Activated CD4-positive, alpha-beta T cell treated with anti-CD3 and anti-CD28 coated beads, Interleukin-2, Interleukin-4, amounts not matched to agents 100 ng/mL and 50 ng/mL, durations not matched to agents 16 hours and 8 hours (primary cell): ENCODE measurements at regions not wholly inside any gene's neighbourhood (a gene's known extent, or its start where the extent isn't known, plus 50 kb on each side); places are given as distances from the start of the nearest gene placed in this dataset.

Source experiments
- DNase-seq: peaks from one replicate; pipeline ENCODE4 v3.0.0-alpha.2; 2020; ENCODE audit warnings: low spot score

DNA sequence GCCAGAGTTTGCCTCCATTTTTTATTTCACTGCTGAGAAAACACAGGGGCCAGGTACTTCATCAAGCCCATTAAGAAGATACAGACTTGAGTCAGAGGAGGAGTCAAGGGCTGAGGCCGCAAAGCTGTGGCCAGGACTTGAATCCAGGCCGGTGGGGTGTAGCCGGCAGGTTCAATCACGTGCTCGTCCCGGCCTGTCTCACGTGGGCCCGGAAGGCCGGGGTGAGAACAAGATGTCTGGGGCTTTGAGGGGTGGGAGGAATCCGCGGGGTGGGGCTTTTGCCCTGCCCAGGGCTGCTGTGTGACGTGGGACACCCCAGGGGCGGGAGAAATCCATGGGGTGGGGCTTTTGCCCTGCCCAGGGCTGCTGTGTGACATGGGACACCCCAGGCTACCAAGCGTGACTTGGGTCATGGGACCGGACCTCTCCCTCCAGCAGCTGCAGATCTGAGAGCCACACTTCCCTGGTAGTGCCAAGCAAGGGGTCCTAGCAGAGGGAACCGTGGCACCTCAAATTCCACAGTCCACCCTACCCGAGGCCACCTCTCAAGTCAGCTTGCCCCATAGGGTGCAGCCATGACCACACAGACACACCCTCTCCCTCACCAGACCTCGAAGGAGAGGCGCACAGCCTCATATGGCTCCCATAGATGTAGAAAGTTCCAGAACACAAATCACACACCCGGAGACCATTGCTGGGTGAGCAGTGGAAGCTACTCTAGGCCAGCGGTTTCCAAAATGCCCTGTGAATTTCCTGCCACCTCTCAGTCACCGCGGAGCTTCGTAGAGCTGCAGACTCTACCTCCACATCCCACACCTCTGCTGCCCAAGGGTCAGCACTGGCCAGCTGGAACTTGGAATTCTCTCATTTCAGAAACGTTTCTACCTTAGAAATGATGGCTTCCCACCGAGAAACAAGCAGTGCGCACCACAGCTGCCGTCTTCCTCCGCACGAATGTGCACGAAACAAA, 156.1 kb downstream of the DLL1 start:
- DNase-seq: no peak

DNA sequence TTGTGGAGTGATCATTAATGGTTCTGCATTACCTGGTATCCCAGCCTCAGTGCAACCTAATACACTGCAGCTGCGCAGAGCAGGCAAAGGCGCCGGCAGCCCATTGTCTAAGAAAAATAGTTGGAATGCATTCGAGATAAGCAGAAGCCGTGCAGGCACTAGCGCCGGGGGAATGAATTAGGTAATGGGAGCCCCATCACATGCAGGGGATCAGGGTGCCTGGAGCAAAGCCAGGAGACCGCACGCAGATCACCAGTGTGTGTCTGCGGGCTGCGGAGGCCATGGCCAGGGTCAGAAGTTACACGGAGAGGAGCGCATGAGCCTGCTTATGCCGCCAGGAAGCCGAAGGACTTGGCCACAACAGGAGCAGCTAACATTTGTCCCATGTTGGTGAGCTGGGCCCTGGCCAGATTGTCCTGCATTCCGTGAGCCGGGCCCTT, 156.8 kb downstream of the DLL1 start:
- DNase-seq: no peak

DNA sequence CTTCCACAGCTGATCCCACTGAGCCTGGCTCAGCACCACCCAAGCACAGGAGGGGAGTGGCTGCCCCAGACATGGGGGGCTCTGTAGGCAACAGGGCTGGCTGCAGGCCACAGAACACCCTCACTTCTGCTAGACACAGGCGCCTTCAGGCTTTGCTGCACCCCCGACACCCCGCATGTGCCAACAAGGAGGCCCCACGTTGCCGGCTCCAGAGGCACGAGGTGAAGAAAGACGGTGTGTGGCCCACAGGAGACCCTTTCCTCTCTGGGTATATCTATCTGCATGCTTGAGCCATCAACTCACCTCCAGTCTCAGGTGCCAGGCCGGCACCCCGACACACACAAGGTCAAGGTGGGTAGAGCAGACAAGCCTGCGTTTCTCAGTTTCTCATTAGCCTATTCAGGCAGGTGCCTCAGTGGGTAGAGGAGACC, 158.3 kb downstream of the DLL1 start:
- no peak for DNase-seq

DNA sequence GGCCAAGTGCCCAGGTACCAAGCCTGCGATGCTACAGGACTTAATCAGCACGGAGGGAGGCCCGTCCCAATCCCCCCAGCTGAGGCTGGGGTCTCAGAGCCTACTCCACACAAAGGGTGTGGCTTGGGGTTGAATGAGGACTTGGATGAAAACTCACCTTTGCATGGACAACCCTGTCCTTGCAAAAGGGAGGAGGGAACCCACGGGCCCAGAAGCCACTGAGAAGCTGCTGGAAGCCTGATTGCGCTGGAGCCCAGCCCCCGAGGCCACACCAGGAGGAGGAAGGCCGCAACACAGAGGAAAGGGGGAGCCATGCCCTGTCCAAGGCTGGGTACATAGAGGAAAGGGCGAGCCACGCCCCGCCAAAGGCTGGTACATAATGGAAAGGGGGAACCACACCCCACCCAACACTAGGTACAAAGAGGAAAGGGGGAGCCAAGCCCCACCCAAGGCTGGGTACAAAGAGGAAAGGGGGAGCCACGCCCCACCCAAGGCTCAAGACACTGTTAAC, 158.8 kb downstream of the DLL1 start:
- no peak for DNase-seq

DNA sequence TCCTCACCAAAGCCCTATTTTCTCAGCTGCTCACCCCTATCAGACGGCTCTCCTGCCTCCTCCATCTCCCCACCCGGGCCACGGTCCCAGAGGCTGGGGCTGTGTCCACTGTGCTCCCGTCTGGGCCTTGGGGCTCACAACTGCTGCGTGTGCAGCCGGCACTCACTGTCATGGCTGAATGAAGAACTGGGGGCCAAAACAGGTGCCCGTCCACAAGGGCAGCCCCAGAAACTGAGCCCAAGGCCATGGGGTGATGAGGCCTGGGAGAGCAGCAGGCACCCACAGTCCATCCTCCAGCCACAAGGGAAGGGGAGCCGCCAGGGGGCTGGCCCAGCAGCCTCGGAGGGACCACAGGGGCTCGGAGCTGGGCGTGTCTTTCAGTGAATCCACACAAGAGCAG, 159.5 kb downstream of the DLL1 start:
- DNase-seq: no peak

DNA sequence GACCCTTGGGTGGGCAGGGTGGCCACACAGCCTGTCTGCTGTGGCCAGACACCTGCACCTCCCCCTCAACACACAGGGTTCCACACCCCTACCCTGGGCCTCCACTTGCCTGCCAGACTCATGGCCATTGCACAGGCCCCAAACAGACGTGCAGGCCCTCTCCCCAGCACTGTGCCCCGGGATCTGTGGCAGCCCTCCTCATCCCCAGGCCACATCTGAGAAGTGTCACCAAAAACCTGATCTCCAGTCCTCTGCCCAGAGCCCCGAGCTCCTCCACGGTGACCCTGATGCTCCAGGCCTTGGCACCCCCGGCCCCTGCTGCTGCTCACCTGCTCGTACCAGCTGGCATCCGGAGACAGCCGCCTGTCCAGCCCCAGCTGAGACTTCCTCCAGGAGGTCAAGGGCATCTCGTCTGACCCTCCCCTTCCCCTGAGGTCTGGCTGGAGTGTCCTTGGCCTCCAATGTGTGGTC, 160.1 kb downstream of the DLL1 start:
- DNase-seq: no peak

DNA sequence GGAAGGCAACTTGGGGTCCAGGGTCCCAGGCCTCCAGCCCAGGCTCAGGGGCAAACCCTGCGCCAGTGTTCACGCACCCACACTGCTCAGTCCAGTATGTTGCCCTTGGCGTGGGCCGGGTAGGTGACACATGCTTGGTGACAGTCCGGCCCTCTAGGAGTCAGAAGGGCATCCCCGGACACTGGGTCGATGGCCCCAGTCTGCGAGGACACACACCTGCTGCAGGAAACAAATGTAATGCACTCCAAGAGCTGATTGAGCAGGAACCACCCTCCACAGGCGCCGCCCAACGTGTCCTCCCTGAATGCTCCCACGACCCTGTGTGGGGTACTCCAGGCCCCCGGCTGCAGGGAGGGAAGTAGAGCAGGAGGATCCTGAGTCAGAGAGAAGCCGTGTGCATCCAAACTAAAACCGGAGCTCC, 160.7 kb downstream of the DLL1 start:
- DNase-seq: no peak

DNA sequence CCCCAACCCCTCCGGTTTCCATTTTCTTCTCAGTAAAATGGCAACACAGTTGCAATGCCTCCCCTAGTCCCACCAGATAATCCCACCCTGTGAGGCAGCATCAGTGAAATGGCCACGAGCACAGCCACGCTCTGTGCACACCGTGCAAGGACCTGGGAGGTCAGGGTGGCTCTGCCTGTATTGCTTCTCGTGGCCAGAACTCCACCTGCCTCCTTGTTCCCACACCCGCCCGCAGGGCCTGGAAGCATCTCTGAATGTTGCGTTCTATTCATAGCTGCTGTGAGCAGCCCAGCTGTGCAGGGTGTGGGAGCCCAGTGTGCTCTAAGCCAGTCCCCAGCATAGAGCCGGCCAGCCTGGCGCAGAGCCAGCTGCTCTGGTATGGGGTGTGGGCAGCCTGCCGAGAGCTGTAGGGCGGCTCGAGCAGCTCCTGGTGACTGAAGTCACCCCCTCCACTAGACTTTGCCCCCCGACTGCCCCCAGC, 161.1 kb downstream of the DLL1 start:
- DNase-seq: no peak

DNA sequence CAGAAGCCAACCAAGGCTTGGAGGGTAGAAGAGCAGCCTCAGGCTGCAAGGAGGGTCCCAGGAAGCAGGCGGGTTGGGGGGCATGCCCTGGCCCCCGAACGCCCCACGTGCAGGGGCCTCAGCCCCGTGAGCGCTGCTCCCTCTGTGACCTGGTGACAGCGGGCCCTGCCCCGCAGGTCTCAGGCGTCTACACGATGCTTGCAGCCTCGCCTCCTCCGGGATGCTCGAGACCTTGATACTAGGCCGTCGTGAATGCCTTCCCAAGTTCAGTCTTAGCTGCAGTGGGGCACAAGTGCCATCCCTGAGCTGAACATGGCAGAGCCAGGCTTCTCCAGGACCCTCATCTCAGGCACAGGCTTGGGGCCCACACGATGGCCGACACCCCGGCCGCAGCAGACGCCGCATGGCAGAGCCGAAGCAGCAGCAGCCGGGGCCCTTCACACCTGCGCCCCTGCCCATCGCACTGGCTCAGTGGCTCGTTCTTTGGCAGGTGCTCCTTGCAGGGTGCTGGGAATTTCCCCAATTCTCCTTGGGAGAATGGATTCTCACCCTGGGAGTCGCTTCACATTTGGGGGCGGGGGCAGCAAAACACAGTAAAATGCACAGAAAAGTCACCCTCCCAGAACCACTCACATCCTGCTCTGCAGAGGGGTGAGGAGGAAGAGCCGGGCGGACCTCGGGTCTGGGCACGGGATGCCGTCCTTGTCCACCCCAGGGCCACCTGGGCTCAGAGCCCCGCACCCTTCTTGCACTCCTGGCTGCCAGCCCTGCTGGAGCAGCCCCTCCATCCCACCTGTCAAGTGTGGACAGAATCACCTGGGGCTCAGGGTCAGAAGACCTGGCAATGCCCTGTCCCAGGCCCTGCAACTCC, 161.8 kb downstream of the DLL1 start:
- DNase-seq: no peak

DNA sequence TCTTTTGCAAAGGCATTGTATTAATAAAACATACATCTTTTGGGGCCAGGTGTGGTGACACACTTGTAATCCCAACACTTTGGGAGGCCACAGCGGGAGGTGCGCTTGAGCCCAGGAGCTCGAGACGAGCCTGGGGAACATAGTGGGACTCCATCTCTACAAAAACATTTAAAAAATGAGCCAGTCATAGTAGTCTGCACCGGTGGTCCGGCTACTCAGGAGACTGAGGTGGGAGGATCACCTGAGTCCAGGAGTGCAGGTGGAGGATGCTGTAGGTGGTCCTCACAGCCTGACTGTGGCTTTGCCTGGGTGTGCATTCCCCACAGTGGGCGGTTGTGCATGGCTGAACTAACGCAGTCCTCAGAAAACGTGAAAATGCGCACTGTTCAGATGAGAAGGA, 162.5 kb downstream of the DLL1 start:
- DNase-seq: no peak

DNA sequence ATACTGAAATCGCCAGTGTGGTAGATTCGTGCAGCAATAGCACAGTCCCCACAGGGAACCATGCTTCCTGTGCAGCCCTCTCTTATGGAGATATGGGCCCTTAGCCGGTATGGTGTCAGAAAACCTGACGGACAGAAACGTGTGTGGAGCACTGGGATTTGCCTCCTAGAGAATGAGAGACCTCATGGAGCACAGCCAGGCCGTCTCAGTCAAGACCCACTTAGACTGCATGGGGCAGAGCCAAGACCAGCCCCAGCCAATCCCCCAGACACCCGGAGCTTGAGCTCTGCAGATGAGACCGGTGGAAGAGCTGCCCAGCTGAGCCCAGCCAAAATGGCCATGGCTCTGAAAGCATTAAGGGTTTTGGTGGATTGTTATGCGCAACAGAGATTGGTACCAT, 163.7 kb downstream of the DLL1 start:
- DNase-seq: no peak

DNA sequence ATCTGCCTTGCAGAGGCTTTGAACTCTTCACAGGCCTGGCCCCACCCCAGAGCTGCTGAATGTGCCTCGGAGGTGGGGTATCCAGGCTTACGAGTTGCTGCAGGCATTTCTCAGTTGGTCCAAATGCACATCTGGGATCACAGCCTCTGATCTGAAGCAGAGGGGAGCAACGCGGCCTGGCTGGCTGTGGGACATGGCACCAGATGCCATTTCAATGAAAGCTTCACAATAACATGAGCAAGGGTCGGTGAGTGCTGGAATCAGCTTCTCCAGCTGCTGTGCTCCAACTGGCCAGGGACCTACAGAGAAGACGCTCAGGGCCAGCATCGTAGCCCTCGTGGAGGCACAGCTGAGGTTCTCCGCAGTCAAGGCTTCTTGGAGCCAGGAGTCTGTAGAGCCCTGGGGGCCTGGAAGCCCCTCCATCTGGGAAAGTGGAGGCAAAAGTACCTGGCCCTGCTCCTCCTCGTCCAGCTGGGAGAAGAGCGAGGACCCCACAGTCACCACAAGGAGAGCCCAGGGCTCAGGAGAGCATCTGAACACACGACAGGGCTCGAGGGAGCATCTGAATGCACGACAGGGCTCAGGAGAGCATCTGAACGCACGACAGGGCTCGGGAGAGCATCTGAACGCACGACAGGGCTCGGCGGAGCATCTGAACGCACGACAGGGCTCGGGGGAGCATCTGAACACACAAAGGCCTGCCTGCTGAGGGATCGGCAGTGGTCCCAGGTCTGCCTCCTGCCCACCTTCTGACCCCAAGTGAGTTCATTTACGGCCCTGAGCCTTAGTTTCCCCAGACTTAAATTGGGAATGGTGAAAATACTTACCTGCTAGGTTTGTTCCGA, 165.2 kb downstream of the DLL1 start:
- DNase-seq: no peak

DNA sequence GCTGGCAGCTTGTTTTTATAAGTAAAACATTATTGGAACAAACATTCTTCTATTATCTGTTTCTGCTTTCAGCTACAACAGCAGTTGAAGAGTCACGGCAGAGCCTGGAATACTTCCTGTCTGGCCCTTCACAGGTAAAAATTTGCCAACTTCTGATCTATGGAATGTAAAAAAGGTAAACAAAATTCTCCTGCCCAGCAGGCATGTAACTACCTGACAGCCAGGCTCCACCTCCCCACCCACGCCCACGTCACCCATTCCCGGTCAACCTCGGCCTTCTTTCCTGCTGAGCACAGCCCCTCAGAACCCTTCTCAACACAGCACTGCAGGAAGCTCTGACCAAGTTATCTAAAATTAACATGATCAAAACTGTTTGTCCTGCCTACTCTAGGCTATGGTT, 166.0 kb downstream of the DLL1 start:
- no peak for DNase-seq

DNA sequence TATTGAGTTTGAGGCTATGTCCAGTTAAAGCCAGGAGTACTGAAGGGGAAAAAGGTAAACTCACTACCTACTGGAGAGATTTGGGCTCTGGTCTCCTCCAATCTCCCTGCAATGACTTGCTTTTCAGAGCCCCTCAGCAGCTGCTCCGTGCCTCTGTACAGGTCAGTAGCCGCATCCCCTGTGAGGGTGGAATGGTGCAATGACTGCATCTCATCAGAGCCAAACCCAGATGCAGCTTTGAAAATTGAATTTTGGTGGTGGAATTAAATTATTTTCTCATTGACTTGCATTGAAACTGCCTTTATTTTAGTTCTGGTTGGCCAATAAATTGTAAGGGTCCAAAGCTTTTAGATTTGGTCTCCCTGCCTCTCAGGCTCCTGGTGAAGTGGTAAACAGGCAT, 166.7 kb downstream of the DLL1 start:
- no peak for DNase-seq

DNA sequence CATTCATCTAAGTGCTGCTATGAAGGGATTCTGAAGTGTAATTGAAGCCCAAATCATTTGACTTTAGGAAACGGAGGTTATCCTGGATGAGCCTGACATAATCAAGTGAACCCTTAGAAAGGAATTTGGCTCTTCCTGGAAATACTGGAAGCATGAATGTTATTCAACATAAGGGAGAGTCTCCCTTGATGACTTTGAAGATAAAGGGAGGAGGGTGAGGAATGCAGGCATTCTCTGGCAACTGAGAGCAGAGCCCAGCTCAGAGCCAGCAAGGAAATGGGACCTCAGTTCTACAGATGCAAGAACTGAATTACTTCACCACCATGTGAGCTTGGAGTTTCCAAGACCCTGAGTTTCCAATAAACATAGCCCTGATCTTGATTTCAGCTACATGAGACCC, 168.2 kb downstream of the DLL1 start:
- DNase-seq: no peak

DNA sequence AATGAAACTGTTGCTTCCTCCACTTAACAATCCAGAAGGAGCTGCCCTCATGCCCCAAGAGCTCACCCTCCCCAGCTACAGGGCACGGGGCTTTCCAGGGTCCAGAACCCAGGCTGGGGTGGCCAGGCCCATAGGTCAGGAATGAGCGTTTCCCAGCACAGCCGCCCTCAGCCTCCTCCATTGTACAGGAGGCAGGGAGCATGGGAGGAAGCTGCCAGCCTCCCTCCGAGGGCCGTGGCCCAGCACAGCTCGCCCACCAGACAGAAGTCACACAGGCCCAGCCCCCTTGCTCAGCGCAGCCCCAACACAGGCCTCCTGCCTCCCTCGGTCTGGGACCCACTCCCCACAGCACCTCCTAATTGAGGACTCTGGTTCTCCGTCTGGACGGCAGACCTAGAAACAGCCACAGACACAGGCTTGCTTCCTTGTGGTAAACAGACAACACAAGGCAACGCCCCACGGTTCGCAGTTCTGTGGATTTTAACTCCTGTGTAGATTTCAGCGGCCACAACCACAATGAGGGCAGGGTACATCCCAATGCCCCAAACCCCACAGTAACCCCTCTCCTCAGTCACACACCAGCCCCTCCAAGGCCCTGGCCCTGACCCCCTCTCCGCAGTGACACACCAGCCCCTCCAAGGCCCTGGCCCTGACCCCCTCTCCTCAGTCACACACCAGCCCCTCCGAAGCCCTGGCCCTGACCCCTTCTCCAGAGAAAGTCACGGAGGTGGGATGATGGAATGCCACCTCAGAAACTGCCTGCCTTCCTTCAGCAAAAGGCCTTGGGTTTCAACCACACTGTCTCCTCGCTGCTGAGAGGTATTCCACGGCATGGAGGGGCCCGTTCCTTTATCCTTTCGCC, 173.5 kb downstream of the DLL1 start:
- DNase-seq: no peak

DNA sequence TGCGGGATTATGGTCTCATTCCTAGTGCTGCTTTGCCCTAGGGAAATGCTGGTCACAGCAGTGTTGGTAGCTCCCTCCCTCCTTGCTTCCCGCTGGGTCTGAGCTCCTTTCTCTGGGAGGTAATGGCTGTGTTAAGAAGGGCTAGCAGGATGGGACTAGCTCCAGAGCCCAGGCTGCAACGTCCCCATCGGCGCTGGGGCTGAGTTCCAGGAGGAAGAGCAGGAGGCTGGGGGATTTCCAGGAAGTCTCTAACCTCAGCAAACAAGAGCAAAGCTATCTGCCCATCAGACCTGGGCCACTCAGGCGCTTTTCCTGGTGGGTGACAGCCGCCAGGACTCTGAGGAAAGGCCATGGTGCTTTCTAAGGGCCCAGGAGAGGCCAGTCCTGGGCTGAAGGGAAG, 174.2 kb downstream of the DLL1 start:
- no peak for DNase-seq

DNA sequence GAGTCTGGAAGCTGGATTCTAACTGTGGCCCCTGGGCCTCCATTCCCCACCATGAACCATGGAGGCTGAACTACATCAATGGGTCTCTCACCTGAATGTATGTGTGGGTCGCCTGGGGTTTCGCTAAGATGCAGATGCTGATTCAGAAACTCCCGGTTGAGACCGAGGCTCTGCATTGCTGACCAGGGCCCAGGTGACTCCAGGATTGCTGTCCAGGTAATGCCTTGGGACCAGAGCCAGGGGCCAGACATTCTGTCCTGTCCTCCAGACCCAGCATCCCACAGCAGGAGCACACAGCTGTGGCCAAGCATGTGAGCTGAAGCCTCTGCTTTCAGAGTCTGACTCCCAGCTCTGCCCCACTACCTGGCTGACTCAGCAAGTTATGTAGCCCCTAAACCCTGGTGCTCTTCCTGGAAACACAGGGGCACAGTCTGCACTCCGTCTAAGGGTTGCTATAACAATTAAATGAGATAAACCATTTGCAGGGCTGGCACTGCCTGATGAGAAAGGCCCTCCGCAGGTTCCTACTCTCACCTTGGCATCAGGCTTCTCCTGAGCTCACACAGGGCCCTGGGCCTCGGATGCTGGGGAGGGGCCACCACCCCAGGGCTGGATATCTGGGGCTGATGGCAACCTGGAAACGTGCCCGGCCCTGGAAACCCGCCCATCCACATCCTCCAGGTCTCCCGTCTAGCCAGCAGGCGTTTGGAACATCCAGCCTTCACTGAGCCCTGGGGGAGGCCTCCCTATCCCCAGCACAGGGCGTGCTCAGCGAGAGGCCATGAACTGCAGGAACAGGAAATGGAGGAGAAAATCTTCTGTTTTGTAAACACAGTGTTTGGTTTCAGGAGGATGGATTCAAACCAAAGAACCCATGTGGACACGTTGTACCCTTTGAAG, 175.7 kb downstream of the DLL1 start:
- DNase-seq: no peak

DNA sequence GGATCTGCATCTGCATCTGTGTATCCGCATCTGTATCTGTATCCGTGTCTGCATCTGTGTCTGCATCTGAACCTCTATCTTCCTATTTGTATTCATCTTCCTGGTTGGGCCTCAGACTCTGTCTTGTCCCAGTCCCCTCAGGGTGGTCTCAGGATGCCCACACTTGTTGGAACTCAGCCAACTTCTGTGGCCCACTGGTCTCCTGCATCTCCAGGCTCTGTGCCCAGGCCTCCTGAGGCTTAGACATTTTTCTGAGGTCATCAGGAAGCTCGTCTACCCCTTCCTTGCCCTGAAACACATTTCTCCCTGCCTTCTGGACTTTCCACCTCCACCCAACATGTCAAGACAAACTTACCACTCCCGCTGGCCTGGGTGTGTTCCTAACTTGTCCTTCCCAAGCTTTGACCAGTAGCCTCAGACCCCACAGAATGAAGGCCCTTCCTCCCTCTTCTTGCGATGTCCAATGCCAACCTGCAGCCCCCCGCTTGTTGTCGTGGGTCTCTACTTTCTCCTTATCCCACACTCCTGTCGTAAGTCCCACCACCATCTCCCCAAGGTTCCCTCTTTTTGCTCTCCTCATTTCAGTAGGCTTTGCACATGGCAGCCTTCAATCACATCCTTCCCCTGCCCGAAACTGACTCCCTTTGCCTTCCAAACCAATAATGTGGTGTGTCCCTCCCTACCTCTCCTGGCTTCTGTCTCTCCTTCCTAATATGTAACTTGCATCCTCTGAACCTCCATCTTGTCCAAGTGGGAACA, 176.5 kb downstream of the DLL1 start:
- DNase-seq: no peak
